ENCODE measurements at regions not wholly inside any gene's neighbourhood (a gene's known extent, or its start where the extent isn't known, plus 50 kb on each side); places are given as distances from the start of the nearest gene placed in this dataset.

- no peak for DNase-seq
- Histone ChIP-seq H3K9me3 (no peaks in the 10 kb centered on the region), H3K4me3 (ENCODE audit: low read depth, low read length) (no peak overlapping the region), H3K4me1 (no peaks in the 10 kb centered on the region), H3K36me3 (no peaks in the 10 kb centered on the region), H3K27me3 (no peaks in the 10 kb centered on the region; the same call in 1 of the 2 replicates)
- TF ChIP-seq CTCF (IDR thresholded peaks at IDR 0.05; ENCODE audit: low read depth, low read length) = no peak
These were observed 237.5 kb downstream of the GADD45G start for GRCh38 chr9:89842267-89842768.

GRCh38 chr9:89843074-89843473 lies 238.3 kb downstream of the GADD45G start:
- no peaks in the 10 kb centered on the region for H3K4me1 ChIP-seq
- H3K4me3 ChIP-seq (ENCODE audit: low read depth, low read length) = no peak overlapping the region
- TF ChIP-seq CTCF (IDR thresholded peaks at IDR 0.05; ENCODE audit: low read depth, low read length) = no peak
- H3K27me3 ChIP-seq = no peaks in the 10 kb centered on the region; the same call in 1 of the 2 replicates
- H3K9me3 ChIP-seq = no peaks in the 10 kb centered on the region
- no peak for DNase-seq
- no peaks in the 10 kb centered on the region for H3K36me3 ChIP-seq

GRCh38 chr9:89843591-89843990 lies 238.8 kb downstream of the GADD45G start:
- TF ChIP-seq CTCF (IDR thresholded peaks at IDR 0.05; ENCODE audit: low read depth, low read length) = no peak
- H3K4me3 ChIP-seq (ENCODE audit: low read depth, low read length) = no peak overlapping the region
- no peaks in the 10 kb centered on the region for H3K4me1 ChIP-seq
- no peak for DNase-seq
- H3K9me3 ChIP-seq = no peaks in the 10 kb centered on the region
- H3K27me3 ChIP-seq = no peaks in the 10 kb centered on the region; the same call in 1 of the 2 replicates
- no peaks in the 10 kb centered on the region for H3K36me3 ChIP-seq

GRCh38 chr9:89844075-89844474 lies 239.3 kb downstream of the GADD45G start:
- no peak for TF ChIP-seq CTCF (IDR thresholded peaks at IDR 0.05; ENCODE audit: low read depth, low read length)
- H3K36me3 ChIP-seq = no peaks in the 10 kb centered on the region
- no peaks in the 10 kb centered on the region; the same call in 1 of the 2 replicates for H3K27me3 ChIP-seq

GRCh38 chr9:89844535-89844934 lies 239.7 kb downstream of the GADD45G start:
- DNase-seq = no peak
- Histone ChIP-seq H3K4me1 (no peaks in the 10 kb centered on the region), H3K9me3 (no peaks in the 10 kb centered on the region), H3K4me3 (ENCODE audit: low read depth, low read length) (no peak overlapping the region), H3K27me3 (no peaks in the 10 kb centered on the region; the same call in 1 of the 2 replicates), H3K36me3 (no peaks in the 10 kb centered on the region)
- TF ChIP-seq CTCF (IDR thresholded peaks at IDR 0.05; ENCODE audit: low read depth, low read length) = no peak

More at GRCh38 chr9:89844075-89844474, 239.3 kb downstream of the GADD45G start:
- Histone ChIP-seq H3K4me3 (ENCODE audit: low read depth, low read length) (no peak overlapping the region), H3K4me1 (no peaks in the 10 kb centered on the region), H3K9me3 (no peaks in the 10 kb centered on the region)
- DNase-seq = no peak

GRCh38 chr9:89845321-89845720 lies 240.5 kb downstream of the GADD45G start:
- Histone ChIP-seq H3K4me3 (ENCODE audit: low read depth, low read length) (no peak overlapping the region), H3K4me1 (no peaks in the 10 kb centered on the region), H3K27me3 (no peaks in the 10 kb centered on the region; the same call in 1 of the 2 replicates), H3K9me3 (no peaks in the 10 kb centered on the region), H3K36me3 (no peaks in the 10 kb centered on the region)
- TF ChIP-seq CTCF (IDR thresholded peaks at IDR 0.05; ENCODE audit: low read depth, low read length) = no peak
- no peak for DNase-seq
